ENCODE measurements at regions not wholly inside any gene's neighbourhood (a gene's known extent, or its start where the extent isn't known, plus 50 kb on each side); places are given as distances from the start of the nearest gene placed in this dataset.
A peak's percentile ranks its signal among the peaks of the same experiment; 100 is the strongest.

- DNase-seq (ENCODE audit: low spot score), result no peak
- no peak for ATAC-seq
- intact Hi-C loops (cut with DNase I), result no loop called here
These were observed 68.8 kb upstream of the ZC4H2 start for GRCh38 chrX:65045001-65045400.

GRCh38 chrX:65035446-65035770, 59.2 kb upstream of the ZC4H2 start:
- intact Hi-C loops (cut with DNase I), result no loop called here
- ATAC-seq (peak; percentile 59), DNase-seq (ENCODE audit: low spot score) (no peak)

GRCh38 chrX:65034668-65035445, 58.6 kb upstream of the ZC4H2 start, which contains the start of gene ZC3H12B:
TSS of gene ZC3H12B (plus strand) at chrX:65034826.
- intact Hi-C loops (cut with DNase I), result no loop called here
- DNase-seq (ENCODE audit: low spot score) (peak; percentile 83), ATAC-seq (peak; percentile 97)

- DNase-seq (ENCODE audit: low spot score) (no peak), ATAC-seq (no peak)
- intact Hi-C loops (cut with DNase I), result no loop called here
These were observed 58.0 kb upstream of the ZC4H2 start for GRCh38 chrX:65034292-65034667.
